NOMO-1 (cell line): ENCODE measurements at regions not wholly inside any gene's neighbourhood (a gene's known extent, or its start where the extent isn't known, plus 50 kb on each side); places are given as distances from the start of the nearest gene placed in this dataset.
A peak's percentile ranks its signal among the peaks of the same experiment; 100 is the strongest.

Source experiments
- DNase-seq, 2 experiments: peaks; one replicate each; lab custom pipeline; 2025; ENCODE audit not compliant: unreplicated experiment in 2 of 2; lab: John Stamatoyannopoulos, UW

- DNase-seq: no peak
Measured at GRCh38 chr15:35654332-35654731, 108.4 kb upstream of the DPH6 start.

GRCh38 chr15:35657679-35658311, 111.8 kb upstream of the DPH6 start:
- no peak for DNase-seq

- peak; percentile 24 to 61 for DNase-seq
Measured at GRCh38 chr15:35663956-35664355, 118.0 kb upstream of the DPH6 start.

GRCh38 chr15:35665896-35666536, 120.1 kb upstream of the DPH6 start:
- no peak for DNase-seq

- no peak for DNase-seq
Measured at GRCh38 chr15:35667908-35668307, 121.9 kb upstream of the DPH6 start.

GRCh38 chr15:35669021-35669420, 123.1 kb upstream of the DPH6 start:
- DNase-seq: no peak

- DNase-seq: no peak
Measured at GRCh38 chr15:35669432-35670045, 123.6 kb upstream of the DPH6 start.

GRCh38 chr15:35671197-35671596, 125.2 kb upstream of the DPH6 start:
- DNase-seq: peak in 1 of 2 experiments; percentile 29

- no peak for DNase-seq
Measured at GRCh38 chr15:35671981-35672380, 126.0 kb upstream of the DPH6 start.

- DNase-seq: peak in 1 of 2 experiments; percentile 4
Measured at GRCh38 chr15:35673093-35673684, 127.2 kb upstream of the DPH6 start.

GRCh38 chr15:35674873-35675781, 129.2 kb upstream of the DPH6 start:
- peak in 1 of 2 experiments; percentile 14 for DNase-seq

- DNase-seq: no peak
Measured at GRCh38 chr15:35678774-35679173, 132.8 kb upstream of the DPH6 start.

GRCh38 chr15:35679186-35679585, 133.2 kb upstream of the DPH6 start:
- DNase-seq: no peak

- no peak for DNase-seq
Measured at GRCh38 chr15:35680951-35681350, 135.0 kb upstream of the DPH6 start.

- no peak for DNase-seq
Measured at GRCh38 chr15:35686347-35686746, 140.4 kb upstream of the DPH6 start.

GRCh38 chr15:35689266-35689665, 143.3 kb upstream of the DPH6 start:
- DNase-seq: no peak

- DNase-seq: no peak
Measured at GRCh38 chr15:35690089-35690488, 144.1 kb upstream of the DPH6 start.

GRCh38 chr15:35690698-35691116, 144.7 kb upstream of the DPH6 start:
- DNase-seq: no peak

GRCh38 chr15:35691173-35691761, 145.3 kb upstream of the DPH6 start:
- DNase-seq: no peak
